NCI-H748 treated with DMSO at 0.1 percent for 48 hours (cell line): ENCODE measurements at regions not wholly inside any gene's neighbourhood (a gene's known extent, or its start where the extent isn't known, plus 50 kb on each side); places are given as distances from the start of the nearest gene placed in this dataset.
"Not testable (repeated sequence)": the region's sequence is repeated elsewhere in the genome, so short reads cannot be mapped to it uniquely, and the experiment has no call there.

ENCODE experiments used
- DNase-seq: peaks from one replicate; lab custom pipeline; 2025; lab: John Stamatoyannopoulos, UW

DNA sequence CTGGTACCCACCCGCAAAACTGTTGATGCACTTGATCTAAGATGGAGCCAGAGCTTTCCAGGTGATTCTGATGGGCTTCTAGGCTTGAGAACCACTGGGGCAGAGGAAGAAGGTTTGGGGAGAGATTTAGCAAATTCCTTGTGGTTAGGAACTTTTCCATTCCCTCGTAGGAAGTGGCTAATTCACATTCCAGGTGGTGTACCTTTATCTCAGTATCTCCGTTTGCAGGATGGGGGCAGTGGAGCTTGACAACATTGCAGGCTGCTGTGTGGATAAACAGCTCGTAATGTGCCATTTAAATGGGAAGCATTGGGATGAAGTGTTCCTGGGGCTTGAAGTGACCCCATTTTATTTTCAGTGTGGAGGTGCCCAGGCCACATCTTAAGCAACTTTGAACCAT, 172.9 kb upstream of the IL12B start:
- DNase-seq: no peak

- DNase-seq: no peak
These were observed 174.0 kb upstream of the IL12B start for GRCh38 chr5:159504106-159504856.

GRCh38 chr5:159504857-159505304, 174.6 kb upstream of the IL12B start:
- no peak for DNase-seq

- no peak for DNase-seq
These were observed 176.8 kb upstream of the IL12B start for GRCh38 chr5:159507055-159507454.

GRCh38 chr5:159507661-159508060, 177.4 kb upstream of the IL12B start:
- DNase-seq: no peak

- no peak for DNase-seq
These were observed 178.1 kb upstream of the IL12B start for GRCh38 chr5:159508344-159508743.

GRCh38 chr5:159509002-159509660, 178.8 kb upstream of the IL12B start:
- no peak for DNase-seq

DNA sequence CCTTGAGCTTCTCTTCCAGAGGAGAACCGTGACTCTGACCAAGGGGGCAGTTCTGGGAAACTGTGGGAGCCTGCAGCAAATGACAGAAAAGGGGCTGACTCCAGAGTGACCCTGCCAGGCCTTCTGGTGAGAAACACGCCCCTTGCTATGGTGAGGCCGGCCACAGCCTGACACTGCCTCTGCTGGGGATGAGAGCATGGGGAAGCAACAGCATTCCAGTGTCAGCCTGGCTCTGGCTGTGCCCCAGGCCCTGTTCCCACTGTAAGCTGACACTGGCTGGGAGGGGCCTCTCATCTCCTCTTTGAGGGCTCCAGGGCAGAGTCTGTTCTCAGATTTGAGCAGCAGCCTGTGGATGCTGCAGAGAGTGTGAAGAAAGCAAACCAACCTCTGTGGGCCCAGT, 180.0 kb upstream of the IL12B start:
- DNase-seq: no peak

DNA sequence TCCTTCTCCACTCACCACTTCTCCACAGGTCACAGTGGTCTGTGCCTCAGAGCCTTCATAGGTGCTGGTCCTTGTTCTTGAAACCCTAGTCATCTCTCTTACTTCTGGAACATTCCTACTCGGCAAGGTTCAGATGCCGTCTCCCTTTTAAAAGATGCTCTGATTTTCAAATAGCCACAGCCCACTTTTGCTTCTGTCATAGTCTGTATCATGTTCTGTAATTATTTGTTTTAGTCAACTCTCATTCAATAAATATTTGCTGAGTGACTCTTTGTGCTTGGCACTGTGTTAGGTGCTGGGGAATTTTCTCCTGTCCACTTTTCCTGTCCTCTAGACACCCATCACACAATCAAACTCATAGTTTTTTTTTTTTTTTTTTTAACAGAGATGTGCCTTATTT, 181.3 kb upstream of the IL12B start:
- no peak for DNase-seq

DNA sequence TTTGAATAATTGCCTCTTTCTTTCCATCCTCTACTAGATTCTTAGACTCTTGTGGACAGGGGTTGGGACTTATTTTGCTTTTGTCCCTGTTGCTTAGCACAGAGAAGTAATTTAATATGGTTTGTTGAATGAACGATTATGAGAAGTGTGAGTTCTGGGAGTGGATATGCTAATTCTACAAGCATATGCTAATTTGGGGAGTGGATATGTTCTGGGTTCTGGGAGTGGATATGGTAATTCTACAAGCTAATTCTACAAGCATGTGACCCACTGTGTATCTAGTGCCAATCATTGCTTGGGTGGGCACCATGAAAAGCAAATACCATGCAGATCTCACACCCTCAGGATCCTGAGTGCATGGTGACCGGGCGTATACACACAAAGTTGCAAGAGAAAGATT, 181.8 kb upstream of the IL12B start:
- no peak for DNase-seq

DNA sequence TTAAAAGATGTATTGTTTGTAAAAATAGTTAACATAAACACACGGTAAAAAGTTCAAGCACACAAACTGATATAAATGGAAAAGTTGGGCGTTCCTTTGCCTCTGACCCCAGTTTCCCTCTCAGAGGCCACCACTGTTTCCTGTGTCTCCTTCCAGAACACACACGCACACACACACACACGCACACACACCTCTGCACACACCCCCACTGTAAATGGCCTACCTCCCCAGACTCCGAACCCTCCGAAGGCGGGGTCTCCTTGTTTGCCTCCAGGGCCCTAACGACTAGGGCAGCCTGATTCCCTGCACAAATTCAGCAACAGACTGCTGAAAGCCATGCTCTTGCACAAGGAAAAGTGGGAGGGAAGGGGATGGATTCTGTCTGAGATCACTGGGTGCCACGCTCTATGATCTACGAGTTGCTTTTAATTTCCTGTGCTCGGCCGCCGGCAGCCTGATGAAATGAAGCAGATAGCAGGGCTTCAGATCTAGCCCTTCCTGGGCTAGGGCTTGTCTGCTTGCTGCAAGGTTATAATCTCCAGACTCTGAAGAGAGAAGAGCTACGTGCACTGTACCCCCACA, 184.0 kb upstream of the IL12B start:
- DNase-seq: no peak

- DNase-seq: no peak
These were observed 184.9 kb upstream of the IL12B start for GRCh38 chr5:159515197-159515596.

DNA sequence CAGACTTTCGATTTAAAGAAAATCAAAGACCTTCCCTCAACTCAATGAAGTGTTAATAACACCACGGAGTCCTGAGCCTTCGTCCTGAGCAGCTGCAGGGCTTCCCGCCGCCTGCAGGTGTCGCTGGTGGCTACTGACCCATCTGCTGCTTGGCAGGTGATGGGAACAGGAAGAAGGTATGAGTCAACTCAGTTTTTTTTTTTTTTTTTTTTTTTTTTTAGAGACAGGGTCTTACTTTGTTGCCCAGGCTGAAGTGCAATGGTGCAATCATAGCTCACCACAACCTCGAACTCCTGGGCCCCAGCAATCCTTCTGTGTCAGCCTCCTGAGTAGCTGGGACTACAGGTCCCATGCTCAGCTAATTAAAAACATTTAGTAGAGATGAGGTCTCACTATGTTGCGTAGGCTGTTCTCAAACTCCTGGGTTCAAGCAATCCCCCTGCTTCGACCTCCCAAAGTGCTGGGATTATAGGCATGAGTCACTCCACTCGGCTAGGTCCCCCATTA, 185.7 kb upstream of the IL12B start:
- peak; percentile 28 for DNase-seq

- DNase-seq: no peak
These were observed 188.1 kb upstream of the IL12B start for GRCh38 chr5:159518371-159518770.

GRCh38 chr5:159519365-159519764, 189.1 kb upstream of the IL12B start:
- DNase-seq: no peak

- no peak for DNase-seq
These were observed 192.6 kb upstream of the IL12B start for GRCh38 chr5:159522841-159523240.

DNA sequence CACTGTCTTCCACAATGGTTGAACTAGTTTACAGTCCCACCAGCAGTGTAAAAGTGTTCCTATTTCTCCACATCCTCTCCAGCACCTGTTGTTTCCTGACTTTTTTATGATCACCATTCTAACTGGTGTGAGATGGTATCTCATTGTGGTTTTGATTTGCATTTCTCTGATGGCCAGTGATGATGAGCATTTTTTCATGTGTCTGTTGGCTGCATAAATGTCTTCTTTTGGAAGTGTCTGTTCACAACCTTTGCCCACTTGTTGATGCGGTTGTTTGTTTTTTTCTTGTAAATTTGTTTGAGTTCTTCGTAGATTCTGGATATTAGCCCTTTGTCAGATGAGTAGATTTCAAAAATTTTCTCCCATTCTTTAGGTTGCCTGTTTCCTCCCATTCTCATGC, 194.0 kb upstream of the IL12B start:
- DNase-seq: not testable (repeated sequence)

DNA sequence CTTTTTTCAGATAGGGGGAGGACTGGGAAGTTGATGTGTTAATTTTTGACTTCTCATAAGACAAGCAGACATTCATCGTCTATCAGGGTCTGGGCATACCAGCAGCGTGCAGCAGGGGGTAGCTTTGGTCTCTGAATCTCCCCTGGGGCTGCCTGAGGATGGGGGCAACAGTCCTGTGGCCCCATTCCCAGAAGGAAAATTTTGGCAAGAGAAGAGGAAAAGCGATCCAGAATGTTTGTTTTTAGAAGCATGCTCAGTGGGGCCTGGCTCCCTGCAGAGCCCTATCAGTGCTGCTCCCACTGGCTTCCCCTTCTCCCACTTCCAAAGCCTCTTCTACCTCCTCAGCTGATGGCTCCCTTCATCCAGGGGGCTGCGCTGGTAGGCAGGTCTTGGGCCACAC, 194.8 kb upstream of the IL12B start:
- no peak for DNase-seq

DNA sequence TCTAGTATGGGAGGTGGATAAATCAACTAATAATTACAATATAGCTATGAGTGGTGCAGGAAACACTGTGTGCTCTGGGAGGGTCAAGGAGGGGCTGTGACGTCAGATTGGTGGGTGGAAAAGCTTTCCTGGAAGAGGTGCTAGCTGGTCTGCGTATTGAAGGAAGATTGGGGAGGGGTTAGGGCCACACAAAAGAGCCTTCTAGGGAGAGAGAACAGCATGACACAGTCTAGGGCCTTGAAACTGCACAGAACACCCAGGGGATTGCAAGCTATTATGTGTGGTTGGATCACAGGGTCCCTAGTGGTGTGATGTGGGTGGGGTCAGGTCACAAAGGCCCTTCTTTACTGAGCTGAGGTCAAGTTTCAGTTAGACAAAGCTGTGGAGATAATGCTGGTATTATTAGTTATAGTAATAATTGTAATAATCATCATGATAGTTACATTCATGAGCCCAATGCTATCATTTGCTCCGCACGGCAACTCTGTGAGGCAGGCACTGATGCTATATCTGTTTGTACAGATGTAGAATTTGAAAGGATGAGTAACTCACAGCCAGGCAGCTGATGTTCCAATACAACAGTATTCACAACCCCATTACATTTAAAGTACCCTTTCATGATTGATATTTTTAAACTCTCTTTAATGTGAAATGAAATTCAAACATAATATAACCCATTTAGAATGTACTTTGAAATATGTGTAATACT, 197.4 kb upstream of the IL12B start:
- no peak for DNase-seq

GRCh38 chr5:159531554-159532105, 201.3 kb upstream of the IL12B start:
- no peak for DNase-seq

GRCh38 chr5:159533197-159533596, 202.9 kb upstream of the IL12B start:
- no peak for DNase-seq

GRCh38 chr5:159536166-159536565, 205.9 kb upstream of the IL12B start:
- no peak for DNase-seq
